ENCODE measurements at regions not wholly inside any gene's neighbourhood (a gene's known extent, or its start where the extent isn't known, plus 50 kb on each side); places are given as distances from the start of the nearest gene placed in this dataset.

DNA sequence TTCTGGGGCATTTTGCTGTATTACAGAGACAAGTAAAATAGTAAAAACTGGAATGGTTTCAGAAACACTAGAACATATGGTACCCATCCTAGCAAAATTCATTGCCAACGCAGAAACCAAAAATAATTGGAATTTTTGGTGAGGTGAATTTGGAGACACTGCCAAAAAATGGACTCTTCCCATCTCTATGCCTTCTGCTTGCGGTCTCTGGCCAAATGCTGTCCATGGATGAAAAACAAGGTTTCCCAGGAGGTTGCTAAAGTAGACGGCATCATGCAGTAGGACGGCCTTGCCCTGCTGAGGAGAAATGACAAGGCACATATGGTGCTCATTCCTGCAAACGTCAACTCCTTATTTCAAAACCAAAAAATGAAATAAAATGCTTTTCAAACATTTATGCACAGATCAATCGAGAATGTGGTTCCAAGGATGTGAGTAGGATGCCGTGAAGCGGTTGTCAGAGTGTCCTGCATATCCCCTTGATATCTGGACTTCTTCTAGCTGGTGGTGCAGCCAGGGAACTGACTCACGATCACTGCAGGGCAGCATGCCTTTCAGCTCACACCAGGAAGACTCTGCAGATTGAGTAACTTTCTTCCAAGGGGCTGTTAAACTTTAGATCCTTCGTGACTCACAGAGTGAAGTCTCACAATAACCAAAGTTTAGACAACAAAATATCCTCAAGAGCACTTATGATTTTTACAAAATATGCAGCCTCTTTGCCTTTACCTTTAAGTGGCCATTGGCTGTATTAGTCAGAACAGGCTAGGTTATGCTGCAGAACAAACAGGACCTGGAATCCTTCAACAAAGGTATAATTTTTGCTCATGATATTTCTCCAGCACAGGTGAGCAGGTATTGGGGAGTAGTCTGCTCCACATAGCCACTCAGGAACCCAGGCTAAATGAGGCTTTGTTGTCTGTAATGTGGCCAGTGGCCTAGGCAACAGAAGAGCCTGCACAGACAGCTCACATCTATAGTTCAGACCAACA lies 149.4 kb upstream of the NDUFV2 start:
- no peaks in the 10 kb centered on the region for H3K36me3 Mint-ChIP-seq
- no peak for DNase-seq
- H3K4me1 Mint-ChIP-seq = peaks cover 34 to 77% (median 55%) of the 10 kb centered on the region in 3 donors
- no peaks in the 10 kb centered on the region for H3K27me3 Mint-ChIP-seq
- ATAC-seq (ENCODE audit: low read depth in 2 of 2) = no peak
- peaks cover 0 to 21% (median 0%) of the 10 kb centered on the region in 7 donors for H3K9me3 Mint-ChIP-seq
- peak overlapping the region in 3 of 8 donors; percentile 69 to 88 (median 84) for H3K4me3 Mint-ChIP-seq
- H3K27ac Mint-ChIP-seq = peak overlapping the region in 5 of 6 donors; percentile 58 to 97 (median 85)

DNA sequence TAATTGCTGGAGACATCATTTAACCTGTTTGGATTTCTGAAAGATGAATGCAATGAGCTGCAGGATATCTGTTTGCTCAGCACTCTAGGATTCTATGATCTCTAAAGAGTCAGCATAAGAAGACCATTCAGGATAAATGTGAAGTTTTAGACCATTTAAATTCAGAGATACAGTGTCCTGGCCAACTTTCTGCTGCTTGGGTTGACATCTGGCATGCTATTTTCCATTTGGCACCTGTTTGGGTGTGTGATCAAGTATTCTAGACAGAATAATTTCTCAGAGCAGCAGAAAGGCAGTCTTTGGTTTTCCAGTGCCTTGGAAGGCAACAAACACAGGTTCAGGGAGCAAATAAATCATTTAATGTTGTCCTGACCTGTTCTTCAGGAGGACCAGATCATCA lies 144.8 kb upstream of the NDUFV2 start:
- H3K36me3 Mint-ChIP-seq = no peaks in the 10 kb centered on the region
- no peak for ATAC-seq (ENCODE audit: low read depth in 2 of 2)

DNA sequence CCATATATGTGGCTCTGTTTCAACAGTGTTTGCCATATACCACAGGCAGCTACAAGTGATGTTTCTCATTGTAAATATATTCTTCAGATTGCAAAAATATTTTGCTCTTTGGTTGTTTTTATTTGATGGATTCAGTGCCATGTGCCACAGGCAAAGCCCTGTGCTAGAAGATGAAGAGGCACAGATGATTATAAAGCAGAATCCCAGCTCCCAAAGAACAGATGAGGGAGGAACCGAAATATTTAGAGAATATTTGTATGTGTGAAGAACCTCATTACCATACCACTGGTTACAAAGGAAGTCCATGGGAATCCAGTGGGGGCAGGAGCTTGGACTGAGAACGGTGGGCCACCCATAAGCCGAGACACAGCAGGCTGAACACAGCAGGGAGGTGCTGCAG lies 143.8 kb upstream of the NDUFV2 start:
- H3K4me1 Mint-ChIP-seq = peaks cover 12 to 23% (median 13%) of the 10 kb centered on the region in 3 donors
- no peaks in the 10 kb centered on the region for H3K36me3 Mint-ChIP-seq
- peak overlapping the region in 1 of 6 donors; percentile 15 for H3K27ac Mint-ChIP-seq
- peaks cover 0 to 5% (median 0%) of the 10 kb centered on the region in 7 donors for H3K9me3 Mint-ChIP-seq
- DNase-seq = no peak
- H3K4me3 Mint-ChIP-seq = peak overlapping the region in 1 of 8 donors; percentile 44
- no peak for ATAC-seq (ENCODE audit: low read depth in 2 of 2)
- no peaks in the 10 kb centered on the region for H3K27me3 Mint-ChIP-seq

More for the DNA sequence above, 144.8 kb upstream of the NDUFV2 start:
- Mint-ChIP-seq H3K9me3 (peaks cover 0 to 8% (median 0%) of the 10 kb centered on the region in 7 donors), H3K4me3 (no peak overlapping the region), H3K4me1 (peaks cover 6 to 31% (median 12%) of the 10 kb centered on the region in 3 donors), H3K27me3 (no peaks in the 10 kb centered on the region), H3K27ac (no peak overlapping the region)
- no peak for DNase-seq

DNA sequence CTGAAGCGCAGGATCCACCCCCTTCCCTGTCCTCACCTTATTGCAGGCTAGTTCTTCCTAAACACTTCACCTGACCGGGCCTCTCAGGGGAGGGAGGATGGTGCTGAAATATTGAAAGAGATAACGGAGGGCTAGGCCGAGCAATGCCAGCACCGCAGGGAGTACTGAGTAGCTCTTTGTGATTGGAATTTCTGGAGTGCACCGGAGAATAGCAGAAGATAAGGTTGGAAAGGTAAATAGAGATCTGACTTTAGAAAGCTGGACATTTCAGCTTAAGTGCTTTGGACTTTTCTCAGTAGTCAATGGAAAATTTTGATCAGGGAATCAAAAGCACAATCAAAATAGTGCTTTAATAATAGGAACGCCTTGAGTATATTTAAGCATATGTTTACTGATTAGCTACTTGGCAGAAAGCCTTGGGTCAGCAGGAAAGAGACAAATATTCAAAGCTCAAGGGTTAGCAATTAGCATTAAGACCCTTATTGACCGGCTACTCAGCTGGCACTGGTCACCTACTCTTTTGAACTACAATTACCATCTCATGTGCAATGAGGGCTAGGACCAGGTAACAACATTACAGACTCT lies 142.9 kb upstream of the NDUFV2 start:
- Mint-ChIP-seq H3K27ac (peak overlapping the region in 1 of 6 donors; percentile 15), H3K9me3 (peaks cover 0 to 5% (median 0%) of the 10 kb centered on the region in 7 donors), H3K4me3 (no peak overlapping the region), H3K27me3 (no peaks in the 10 kb centered on the region), H3K4me1 (peaks cover 3 to 13% (median 10%) of the 10 kb centered on the region in 3 donors), H3K36me3 (no peaks in the 10 kb centered on the region)
- DNase-seq = no peak
- ATAC-seq (ENCODE audit: low read depth in 2 of 2) = no peak

DNA sequence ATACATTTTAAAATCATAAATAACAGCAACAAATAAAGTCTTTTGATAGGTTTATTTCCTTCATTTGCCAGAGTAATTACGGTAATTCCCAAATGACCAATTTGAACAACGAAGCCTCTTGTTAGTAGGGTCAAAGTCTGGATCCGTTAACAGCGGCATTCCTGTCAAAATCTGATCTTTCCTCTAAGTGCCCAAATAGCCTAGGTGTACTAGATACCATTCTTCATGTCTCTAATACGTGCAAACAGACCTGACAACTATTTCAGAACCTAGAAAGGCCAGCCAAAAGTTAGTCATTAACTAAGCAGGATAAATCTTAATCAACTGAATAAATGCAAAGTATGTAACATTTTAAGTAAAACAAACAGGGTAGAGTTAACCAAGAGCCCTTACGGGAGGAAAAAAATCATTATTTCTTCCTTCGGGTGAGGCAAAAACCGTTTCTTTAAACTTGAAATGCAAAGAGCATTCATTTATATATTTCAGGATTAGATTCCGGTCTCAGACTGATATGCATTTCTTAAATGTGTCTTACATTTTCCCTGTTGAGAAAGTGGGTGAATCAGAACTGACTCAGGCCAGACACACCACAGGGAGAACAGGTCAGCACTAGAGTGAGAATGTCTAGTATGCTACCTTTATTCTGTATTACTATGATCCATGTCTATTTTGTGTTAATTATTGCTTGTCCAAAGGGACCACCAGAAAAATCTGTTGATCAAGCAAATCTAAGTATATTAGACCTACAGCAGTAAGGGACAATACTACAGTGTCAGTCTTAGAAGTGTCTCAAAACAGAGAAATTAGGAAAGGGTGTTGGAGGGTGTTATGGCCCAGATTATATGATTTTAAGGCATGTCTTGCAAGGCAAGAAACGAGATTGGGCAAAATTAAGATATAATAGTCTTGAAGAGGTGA lies 141.5 kb upstream of the NDUFV2 start:
- DNase-seq (no peak), ATAC-seq (ENCODE audit: low read depth in 2 of 2) (no peak)
- H3K27me3 Mint-ChIP-seq = no peaks in the 10 kb centered on the region
- peaks cover 0 to 14% (median 10%) of the 10 kb centered on the region in 3 donors for H3K4me1 Mint-ChIP-seq
- no peak overlapping the region for H3K4me3 Mint-ChIP-seq
- H3K9me3 Mint-ChIP-seq = peaks cover 0 to 4% (median 0%) of the 10 kb centered on the region in 7 donors
- H3K27ac Mint-ChIP-seq = peak overlapping the region in 1 of 6 donors; percentile 36
- H3K36me3 Mint-ChIP-seq = no peaks in the 10 kb centered on the region

DNA sequence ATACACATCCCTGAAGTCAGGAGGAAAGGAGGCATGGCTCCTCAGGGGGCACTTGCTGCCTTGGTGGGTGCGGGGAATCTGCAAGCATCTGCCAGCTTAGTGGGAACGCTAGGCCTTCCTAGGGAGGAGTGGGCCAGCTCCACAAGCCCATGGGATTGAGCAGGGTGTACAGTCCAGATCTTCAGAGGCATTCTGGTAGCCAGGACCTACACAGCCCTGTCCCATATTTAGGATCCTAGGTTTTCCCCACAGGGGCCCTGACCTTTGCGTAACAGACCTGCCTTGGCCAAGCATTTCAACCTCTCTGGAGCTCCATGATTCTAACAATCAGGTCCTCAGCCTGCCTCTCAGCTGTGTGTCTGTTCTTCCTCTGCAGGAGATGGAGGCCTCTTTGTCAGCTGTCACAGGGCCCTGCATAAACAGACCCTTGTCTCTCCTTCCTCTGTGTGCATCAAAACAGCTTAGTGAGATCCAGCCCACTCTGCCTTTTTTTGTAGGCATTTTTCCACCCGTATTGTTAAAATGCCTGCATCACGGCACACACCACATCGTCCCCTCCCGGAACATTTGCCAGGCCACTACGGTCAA lies 140.2 kb upstream of the NDUFV2 start:
- Mint-ChIP-seq H3K36me3 (no peaks in the 10 kb centered on the region), H3K4me3 (no peak overlapping the region), H3K4me1 (peaks cover 7 to 19% (median 18%) of the 10 kb centered on the region in 3 donors), H3K27ac (no peak overlapping the region), H3K27me3 (no peaks in the 10 kb centered on the region), H3K9me3 (no peaks in the 10 kb centered on the region)
- no peak for ATAC-seq (ENCODE audit: low read depth in 2 of 2)
- no peak for DNase-seq

DNA sequence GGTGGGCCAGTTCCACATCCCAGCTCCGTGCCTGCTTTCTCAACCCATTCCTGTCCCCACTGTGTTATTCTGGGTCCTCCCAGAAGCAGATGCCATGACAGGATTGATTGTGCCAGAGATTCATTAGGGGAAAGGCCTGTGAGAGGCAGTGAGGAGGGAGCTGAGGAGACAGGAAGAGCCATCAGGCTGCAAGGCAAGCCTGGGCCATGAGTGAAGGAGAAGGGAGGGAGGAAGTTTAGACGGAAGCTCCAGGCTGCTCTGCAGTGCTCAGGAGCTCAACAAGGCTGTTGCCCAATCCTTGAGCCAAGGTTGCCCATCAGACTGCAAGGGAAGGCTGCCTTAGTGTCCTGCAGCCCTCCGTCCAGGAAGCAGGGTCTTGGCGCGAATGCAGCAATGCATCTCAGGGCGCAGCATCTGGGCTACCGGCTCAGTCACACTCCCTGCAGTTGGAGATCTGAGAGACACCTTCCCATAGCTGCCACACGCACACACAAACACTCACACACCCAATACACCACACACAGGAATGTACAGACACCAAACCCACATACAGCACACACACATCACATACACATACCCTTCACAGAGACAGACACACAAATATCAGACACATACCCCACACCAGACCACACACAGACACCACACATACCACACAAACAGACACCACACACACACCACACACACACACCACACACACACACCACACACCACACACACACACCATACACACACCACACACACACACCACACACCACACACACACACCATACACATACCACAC lies 139.5 kb upstream of the NDUFV2 start:
- Mint-ChIP-seq H3K4me1 (peaks cover 14 to 26% (median 23%) of the 10 kb centered on the region in 3 donors), H3K36me3 (no peaks in the 10 kb centered on the region), H3K27ac (peak overlapping the region in 2 of 6 donors; percentile 56 to 85), H3K27me3 (no peaks in the 10 kb centered on the region), H3K4me3 (no peak overlapping the region), H3K9me3 (no peaks in the 10 kb centered on the region)
- DNase-seq (no peak), ATAC-seq (ENCODE audit: low read depth in 2 of 2) (no peak)

DNA sequence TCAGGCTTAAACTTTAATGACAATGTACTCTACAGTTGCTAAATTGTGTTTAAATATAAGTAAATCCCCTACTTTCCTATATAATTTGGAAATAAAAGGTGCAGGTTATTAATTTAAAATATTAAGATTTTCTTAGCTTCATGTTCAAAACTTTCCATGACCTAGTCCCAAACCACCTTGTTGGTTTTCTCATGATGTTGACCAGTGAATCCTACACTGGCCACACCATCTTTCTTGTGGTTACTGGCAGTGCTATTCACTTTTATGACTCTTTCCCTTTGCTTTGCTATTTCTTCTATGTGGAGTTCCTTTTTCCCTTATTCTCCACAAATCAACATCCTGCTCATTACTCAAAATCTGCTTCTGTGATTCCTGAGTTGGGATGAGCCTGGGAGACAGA lies 138.6 kb upstream of the NDUFV2 start:
- Mint-ChIP-seq H3K27ac (no peak overlapping the region), H3K9me3 (no peaks in the 10 kb centered on the region), H3K4me1 (peaks cover 21 to 32% (median 29%) of the 10 kb centered on the region in 3 donors), H3K36me3 (no peaks in the 10 kb centered on the region), H3K4me3 (no peak overlapping the region), H3K27me3 (no peaks in the 10 kb centered on the region)
- ATAC-seq (ENCODE audit: low read depth in 2 of 2) = no peak
- DNase-seq = no peak

DNA sequence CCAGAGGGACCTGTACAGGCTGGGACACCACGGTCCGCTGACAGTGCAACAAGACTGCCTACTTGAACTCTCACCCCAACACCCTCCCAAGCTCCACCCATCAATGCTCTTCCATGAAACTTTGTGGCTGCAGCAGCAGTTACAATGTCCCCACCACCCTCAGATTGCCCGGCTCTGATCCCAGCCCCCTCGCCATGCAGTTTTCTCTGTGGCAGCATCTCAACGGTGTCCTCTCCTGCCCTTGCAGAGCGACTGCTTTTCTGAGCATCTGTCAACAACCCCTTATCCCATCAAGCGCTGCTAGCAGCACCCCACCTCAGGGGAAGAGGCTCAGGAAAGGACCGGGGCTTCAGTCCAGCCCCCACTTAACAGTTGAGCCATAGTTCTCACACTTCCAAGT lies 137.1 kb upstream of the NDUFV2 start:
- peak overlapping the region in 2 of 6 donors; percentile 15 to 58 for H3K27ac Mint-ChIP-seq
- no peaks in the 10 kb centered on the region for H3K27me3 Mint-ChIP-seq
- peaks cover 23 to 32% (median 29%) of the 10 kb centered on the region in 3 donors for H3K4me1 Mint-ChIP-seq
- ATAC-seq (ENCODE audit: low read depth in 2 of 2) (no peak), DNase-seq (no peak)
- no peak overlapping the region for H3K4me3 Mint-ChIP-seq
- no peaks in the 10 kb centered on the region for H3K36me3 Mint-ChIP-seq
- no peaks in the 10 kb centered on the region for H3K9me3 Mint-ChIP-seq

DNA sequence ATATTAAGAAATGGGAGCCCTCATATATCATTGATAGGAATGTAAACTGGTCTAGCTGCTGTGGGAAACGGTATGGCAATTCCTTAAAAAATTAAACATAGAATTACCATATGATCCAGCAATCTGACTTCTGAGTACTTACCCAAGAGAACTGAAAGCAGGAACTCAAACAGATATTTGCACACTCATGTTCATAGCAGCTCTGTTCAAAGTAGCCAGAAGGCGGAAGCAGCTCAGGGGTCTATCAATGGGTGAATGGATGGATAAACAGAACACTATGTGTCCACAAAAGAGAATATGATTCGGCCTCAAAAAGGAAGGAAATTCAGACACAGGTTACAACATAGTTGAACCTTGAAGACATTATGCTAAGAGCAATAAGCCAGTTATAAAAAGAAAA lies 135.7 kb upstream of the NDUFV2 start:
- H3K9me3 Mint-ChIP-seq = no peaks in the 10 kb centered on the region
- H3K36me3 Mint-ChIP-seq = no peaks in the 10 kb centered on the region
- H3K4me1 Mint-ChIP-seq = peaks cover 23 to 32% (median 29%) of the 10 kb centered on the region in 3 donors
- peak overlapping the region in 5 of 6 donors; percentile 1 to 84 (median 37) for H3K27ac Mint-ChIP-seq
- DNase-seq = peak; percentile 26
- ATAC-seq (ENCODE audit: low read depth in 2 of 2) = peak; percentile 84 to 87
- H3K27me3 Mint-ChIP-seq = no peaks in the 10 kb centered on the region
- peak overlapping the region in 4 of 8 donors; percentile 6 to 57 (median 38) for H3K4me3 Mint-ChIP-seq

DNA sequence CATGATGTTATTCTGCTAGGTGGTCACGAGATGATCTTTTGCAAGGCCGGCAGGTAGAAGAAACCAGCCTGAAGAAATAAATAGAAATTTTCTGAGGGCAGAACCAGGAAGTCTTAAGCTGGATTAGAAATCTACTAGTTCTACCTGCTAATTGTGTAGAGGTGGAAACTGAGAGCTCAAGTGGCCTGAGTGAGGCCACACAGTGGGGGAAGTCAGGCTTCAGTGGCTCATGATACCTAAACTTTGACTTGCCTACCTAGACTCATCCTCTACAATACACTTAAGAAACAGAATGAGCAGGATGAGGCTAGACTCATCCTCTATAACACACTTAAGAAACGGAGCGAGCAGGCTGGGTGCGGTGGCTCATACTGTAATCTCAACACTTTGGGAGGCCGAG lies 134.9 kb upstream of the NDUFV2 start:
- Mint-ChIP-seq H3K36me3 (peaks cover 0 to 2% of the 10 kb centered on the region in 2 donors), H3K27me3 (peaks cover 0 to 2% (median under 1%) of the 10 kb centered on the region in 3 donors), H3K27ac (peak overlapping the region in 2 of 6 donors; percentile 4 to 37), H3K9me3 (no peaks in the 10 kb centered on the region), H3K4me1 (peaks cover 23 to 32% (median 29%) of the 10 kb centered on the region in 3 donors), H3K4me3 (peak overlapping the region in 3 of 8 donors; percentile 21 to 58 (median 52))
- DNase-seq = no peak
- ATAC-seq (ENCODE audit: low read depth in 2 of 2) = no peak
